ENCODE measurements at regions not wholly inside any gene's neighbourhood (a gene's known extent, or its start where the extent isn't known, plus 50 kb on each side); places are given as distances from the start of the nearest gene placed in this dataset.

GRCh38 chr6:137722749-137723272 lies 144.2 kb upstream of the TNFAIP3 start:
- Histone ChIP-seq H3K4me3 (ENCODE audit: low read depth, low read length, poor library complexity, severe bottlenecking) (no peak overlapping the region), H3K79me2 (ENCODE audit: insufficient read depth, low read length) (no peaks in the 10 kb centered on the region), H3K9ac (ENCODE audit: low read length) (no peak overlapping the region), H3K27ac (ENCODE audit: low read depth, low read length, poor library complexity, severe bottlenecking) (no peak overlapping the region), H3K36me3 (ENCODE audit: insufficient read depth, low read length) (no peaks in the 10 kb centered on the region), H3K9me3 (ENCODE audit: low read length) (no peaks in the 10 kb centered on the region), H3K4me1 (ENCODE audit: insufficient read depth, low read length, severe bottlenecking) (no peaks in the 10 kb centered on the region), H3K4me2 (ENCODE audit: low read length) (no peak overlapping the region), H2AFZ (ENCODE audit: low read length) (no peak overlapping the region), H3F3A (ENCODE audit: insufficient read depth, low read length) (no peaks in the 10 kb centered on the region), H3K9me2 (ENCODE audit: low read depth, low read length) (no peaks in the 10 kb centered on the region), H3K27me3 (ENCODE audit: insufficient read depth, low read length) (no peaks in the 10 kb centered on the region), H4K20me1 (ENCODE audit: insufficient read depth, low read length) (no peaks in the 10 kb centered on the region)
- no peak for TF ChIP-seq EZH2 (IDR thresholded peaks at IDR 0.05; ENCODE audit: borderline replicate concordance, low read length)
- no peak for TF ChIP-seq CTCF (IDR thresholded peaks at IDR 0.05; ENCODE audit: low read length)

- Histone ChIP-seq H2AFZ (ENCODE audit: low read length) (no peak overlapping the region), H3K36me3 (ENCODE audit: insufficient read depth, low read length) (no peaks in the 10 kb centered on the region), H3K4me1 (ENCODE audit: insufficient read depth, low read length, severe bottlenecking) (no peaks in the 10 kb centered on the region), H3K9ac (ENCODE audit: low read length) (no peak overlapping the region), H3K27ac (ENCODE audit: low read depth, low read length, poor library complexity, severe bottlenecking) (no peak overlapping the region), H3K79me2 (ENCODE audit: insufficient read depth, low read length) (no peaks in the 10 kb centered on the region), H3F3A (ENCODE audit: insufficient read depth, low read length) (no peaks in the 10 kb centered on the region), H4K20me1 (ENCODE audit: insufficient read depth, low read length) (no peaks in the 10 kb centered on the region), H3K9me2 (ENCODE audit: low read depth, low read length) (no peaks in the 10 kb centered on the region), H3K4me3 (ENCODE audit: low read depth, low read length, poor library complexity, severe bottlenecking) (no peak overlapping the region), H3K27me3 (ENCODE audit: insufficient read depth, low read length) (no peaks in the 10 kb centered on the region), H3K9me3 (ENCODE audit: low read length) (no peaks in the 10 kb centered on the region), H3K4me2 (ENCODE audit: low read length) (no peak overlapping the region)
- TF ChIP-seq CTCF (IDR thresholded peaks at IDR 0.05; ENCODE audit: low read length), result no peak
- TF ChIP-seq EZH2 (IDR thresholded peaks at IDR 0.05; ENCODE audit: borderline replicate concordance, low read length), result no peak
Measured at GRCh38 chr6:137723273-137724017, 143.6 kb upstream of the TNFAIP3 start.

- Histone ChIP-seq H3K27me3 (ENCODE audit: insufficient read depth, low read length) (no peaks in the 10 kb centered on the region), H3K27ac (ENCODE audit: low read depth, low read length, poor library complexity, severe bottlenecking) (no peak overlapping the region), H3K4me3 (ENCODE audit: low read depth, low read length, poor library complexity, severe bottlenecking) (no peak overlapping the region), H3K4me2 (ENCODE audit: low read length) (no peak overlapping the region), H4K20me1 (ENCODE audit: insufficient read depth, low read length) (no peaks in the 10 kb centered on the region), H3K36me3 (ENCODE audit: insufficient read depth, low read length) (no peaks in the 10 kb centered on the region), H3F3A (ENCODE audit: insufficient read depth, low read length) (no peaks in the 10 kb centered on the region), H2AFZ (ENCODE audit: low read length) (no peak overlapping the region), H3K9me3 (ENCODE audit: low read length) (no peaks in the 10 kb centered on the region), H3K9me2 (ENCODE audit: low read depth, low read length) (no peaks in the 10 kb centered on the region), H3K9ac (ENCODE audit: low read length) (no peak overlapping the region), H3K79me2 (ENCODE audit: insufficient read depth, low read length) (no peaks in the 10 kb centered on the region), H3K4me1 (ENCODE audit: insufficient read depth, low read length, severe bottlenecking) (no peaks in the 10 kb centered on the region)
- TF ChIP-seq EZH2 (IDR thresholded peaks at IDR 0.05; ENCODE audit: borderline replicate concordance, low read length) (no peak), CTCF (IDR thresholded peaks at IDR 0.05; ENCODE audit: low read length) (no peak)
Measured at GRCh38 chr6:137724018-137724403, 143.0 kb upstream of the TNFAIP3 start.

Data from OCI-LY1 (cell line).